HCT116 (cell line): ENCODE measurements at regions not wholly inside any gene's neighbourhood (a gene's known extent, or its start where the extent isn't known, plus 50 kb on each side); places are given as distances from the start of the nearest gene placed in this dataset.

Experiments used
- ATAC-seq: fragments of 200-7000 bp; cut with Tn5 transposase; 2 replicates; pipeline ENCODE4 v1.9.1; 2020; ENCODE audit warnings: mild to moderate bottlenecking, moderate library complexity
- BruUV-seq: library from RNA; stranded (reverse); fragments of 400-500 nt; replicated peaks from 2 replicates; lab custom pipeline; 2021; lab: Mats Ljungman, UMichigan
- CTCF ChIA-PET: fragments of 300-600 bp; sonication (Branson Sonifier 250); formaldehyde crosslinking; loops from one replicate; lab custom pipeline; 2021; ENCODE audit warnings: antibody characterized with exemption; lab: Charles Lee
- POLR2A ChIA-PET: fragments of 300-600, 350-600 bp; sonication (Branson Sonifier 250); formaldehyde crosslinking; loops from one replicate; lab custom pipeline; 2021; ENCODE audit warnings: antibody characterized with exemption; lab: Charles Lee
- RAD21 ChIA-PET, 2 experiments: fragments of 300-600 bp; sonication (Branson Sonifier 250); formaldehyde crosslinking; loops; one replicate each; lab custom pipeline; 2023; ENCODE audit warnings: low total read pairs in 2 of 2; ENCODE audit not compliant: uncharacterized antibody in 2 of 2, unreplicated experiment in 2 of 2, low non-redundant PET in 1 of 2; lab: Charles Lee
- DNase-seq: peaks from one replicate; pipeline ENCODE4 v3.0.0-alpha.2; 2010; ENCODE audit warnings: low read depth, low spot score
- H2AFZ ChIP-seq: fragments of 200-600 bp; shearing (Covaris generic), sonication (generic); 2 replicates; pipeline ENCODE4 v1.6.1; 2017; ENCODE audit warnings: low read depth, mixed run types, mixed read lengths, antibody characterized with exemption, low read length; ENCODE audit not compliant: poor library complexity, severe bottlenecking
- H3K27ac ChIP-seq: 2 replicates; pipeline ENCODE4 v1.5.1; 2012; ENCODE audit warnings: low read depth, low read length
- H3K27me3 ChIP-seq: fragments of 200-600 bp; sonication (generic); 2 replicates; pipeline ENCODE4 v1.6.1; 2016; ENCODE audit warnings: mixed run types, low read length, mixed read lengths; ENCODE audit not compliant: insufficient read depth
- H3K36me3 ChIP-seq, 2 experiments: fragments of 200-500 bp in 1 of 2; fragments of 200-600 bp in 1 of 2; sonication (Bioruptor generic) in 1 of 2; sonication (generic) in 1 of 2; 2 replicates each; pipeline versions ENCODE4 v1.5.1 to v1.6.1; 2014 to 2016; ENCODE audit warnings: low read length in 2 of 2, inconsistent platforms in 1 of 2, mixed read lengths in 1 of 2, mixed run types in 1 of 2; ENCODE audit not compliant: insufficient read depth in 2 of 2, control insufficient read depth in 1 of 2
- H3K4me1 ChIP-seq, 2 experiments: fragments of 200-600 bp in 1 of 2; sonication (generic) in 1 of 2; 2 replicates each; pipeline versions ENCODE4 v1.5.1 to v1.6.1; 2012 to 2017; ENCODE audit warnings: low read length in 2 of 2, inconsistent platforms in 1 of 2, mild to moderate bottlenecking in 1 of 2, mixed read lengths in 1 of 2, mixed run types in 1 of 2, moderate library complexity in 1 of 2; ENCODE audit not compliant: insufficient read depth in 2 of 2, control insufficient read depth in 1 of 2
- H3K4me2 ChIP-seq: fragments of 200-600 bp; sonication (generic); 2 replicates; pipeline ENCODE4 v1.6.1; 2017; ENCODE audit warnings: mixed run types, low read length, mixed read lengths
- H3K4me3 ChIP-seq, 2 experiments: fragments of 200-600 bp in 1 of 2; sonication (generic) in 1 of 2; replicated peaks in 1 of 2; 2 replicates each; pipeline ENCODE4 v1.5.1; 2011 to 2016; ENCODE audit warnings: low read length in 2 of 2, control low read depth in 1 of 2, low read depth in 1 of 2, mild to moderate bottlenecking in 1 of 2, mixed read lengths in 1 of 2, mixed run types in 1 of 2
- H3K79me2 ChIP-seq: fragments of 200-600 bp; sonication (generic); 2 replicates; pipeline ENCODE4 v1.6.1; 2017; ENCODE audit warnings: mild to moderate bottlenecking, mixed run types, low read length, moderate library complexity, mixed read lengths; ENCODE audit not compliant: insufficient read depth
- H3K9ac ChIP-seq: fragments of 200-600 bp; sonication (generic); 2 replicates; pipeline ENCODE4 v1.6.1; 2016; ENCODE audit warnings: low read length, mixed read lengths
- H3K9me2 ChIP-seq: fragments of 200-600 bp; sonication (generic), shearing (Covaris generic); 2 replicates; pipeline ENCODE4 v1.6.1; 2017; ENCODE audit warnings: mixed run types, mild to moderate bottlenecking, moderate library complexity; ENCODE audit not compliant: insufficient read depth
- H3K9me3 ChIP-seq, 2 experiments: fragments of 200-500 bp in 1 of 2; fragments of 200-600 bp in 1 of 2; sonication (Bioruptor generic) in 1 of 2; sonication (generic) in 1 of 2; 2 replicates each; pipeline ENCODE4 v1.6.1; 2014 to 2017; ENCODE audit warnings: low read length in 2 of 2, mixed read lengths in 2 of 2, inconsistent platforms in 1 of 2, low read depth in 1 of 2, mild to moderate bottlenecking in 1 of 2, mixed run types in 1 of 2, moderate library complexity in 1 of 2; ENCODE audit not compliant: control insufficient read depth in 1 of 2, insufficient read depth in 1 of 2
- H4K20me1 ChIP-seq: fragments of 200-600 bp; sonication (generic), shearing (Covaris generic); 2 replicates; pipeline ENCODE4 v1.6.1; 2017; ENCODE audit warnings: mixed run types, mild to moderate bottlenecking, moderate library complexity; ENCODE audit not compliant: insufficient read depth
- ATF3 ChIP-seq: IDR thresholded peaks from 2 replicates; pipeline ENCODE4 v1.6.1; 2012
- CBX3 ChIP-seq: IDR thresholded peaks from 2 replicates; pipeline ENCODE4 v1.6.1; 2012; ENCODE audit warnings: low read depth
- CEBPB ChIP-seq: IDR thresholded peaks from 2 replicates; pipeline ENCODE4 v1.6.1; 2012; ENCODE audit warnings: low read depth
- EGR1 ChIP-seq: IDR thresholded peaks from 2 replicates; pipeline ENCODE4 v1.6.1; 2012; ENCODE audit warnings: low read depth
- ELF1 ChIP-seq: IDR thresholded peaks from 2 replicates; pipeline ENCODE4 v1.6.1; 2012; ENCODE audit warnings: low read depth, borderline replicate concordance
- EZH2phosphoT487 ChIP-seq: fragments of 200-600 bp; IDR thresholded peaks from 2 replicates; pipeline ENCODE4 v1.6.1; 2018; ENCODE audit warnings: antibody characterized with exemption, borderline replicate concordance
- FOSL1 ChIP-seq: IDR thresholded peaks from 2 replicates; pipeline ENCODE4 v1.6.1; 2012; ENCODE audit warnings: low read depth
- MAX ChIP-seq: IDR thresholded peaks from 2 replicates; pipeline ENCODE4 v1.6.1; 2012
- POLR2A ChIP-seq: IDR thresholded peaks from 2 replicates; pipeline ENCODE4 v1.7.0; 2011; ENCODE audit warnings: borderline replicate concordance; ENCODE audit not compliant: insufficient read depth, insufficient read length; ENCODE audit errors: extremely low read depth
- POLR2AphosphoS5 ChIP-seq: IDR thresholded peaks from 2 replicates; pipeline ENCODE4 v1.6.1; 2011; ENCODE audit warnings: mild to moderate bottlenecking, low read depth, low read length, moderate library complexity
- SIN3A ChIP-seq: IDR thresholded peaks from 2 replicates; pipeline ENCODE4 v1.6.1; 2012; ENCODE audit warnings: low read depth
- SP1 ChIP-seq: IDR thresholded peaks from 2 replicates; pipeline ENCODE4 v1.6.1; 2012; ENCODE audit warnings: low read depth
- YY1 ChIP-seq: IDR thresholded peaks from 2 replicates; pipeline ENCODE4 v1.6.1; 2011; ENCODE audit warnings: low read length, low read depth, moderate library complexity, mild to moderate bottlenecking; ENCODE audit not compliant: insufficient replicate concordance; ENCODE audit errors: extremely low read depth
- ZNF274 ChIP-seq: fragments of 200-500 bp; sonication (Bioruptor generic); IDR thresholded peaks from 2 replicates; pipeline ENCODE4 v1.6.1; 2014; ENCODE audit warnings: mild to moderate bottlenecking, low read depth, low read length, inconsistent platforms
- intact Hi-C: fragments of 100-400 bp; cut with micrococcal nuclease; formaldehyde crosslinking; loops from 2 replicates; pipeline ENCODE4 v1.10.0; 2022

GRCh38 chr12:90611048-90611447, 343.9 kb downstream of the CCER1 start:
- Histone ChIP-seq H3K27ac (no peak overlapping the region), H3K9me2 (no peaks in the 10 kb centered on the region), H3K79me2 (no peaks in the 10 kb centered on the region), H3K4me2 (no peak overlapping the region), H4K20me1 (no peaks in the 10 kb centered on the region), H3K27me3 (no peaks in the 10 kb centered on the region), H3K36me3 (no peaks in the 10 kb centered on the region), H3K9ac (no peak overlapping the region), H3K4me1 (no peaks in the 10 kb centered on the region), H3K4me3 (no peak overlapping the region), H2AFZ (no peak overlapping the region), H3K9me3 (no peaks in the 10 kb centered on the region)
- POLR2A ChIA-PET: no interaction called here
- intact Hi-C loops: no loop called here
- no TSS peak for BruUV-seq
- RAD21 ChIA-PET: no interaction called here
- ATAC-seq (no peak), DNase-seq (no peak)
- TF ChIP-seq EZH2phosphoT487 (no peak), FOSL1 (no peak), CBX3 (no peak), MAX (no peak), SP1 (no peak), SIN3A (no peak), ELF1 (no peak), ATF3 (no peak), YY1 (no peak), CEBPB (no peak), POLR2A (no peak), EGR1 (no peak), POLR2AphosphoS5 (no peak), ZNF274 (no peak)
- CTCF ChIA-PET: no interaction called here
